Stimulated activated naive CD8-positive, alpha-beta T cell treated with anti-CD3 and anti-CD28 coated beads, Interleukin-15, Interleukin-2, amounts not matched to agents 100 U/mL and 50 U/mL, for 24 hours (primary cell): ENCODE measurements at regions not wholly inside any gene's neighbourhood (a gene's known extent, or its start where the extent isn't known, plus 50 kb on each side); places are given as distances from the start of the nearest gene placed in this dataset.
"Not testable (repeated sequence)": the region's sequence is repeated elsewhere in the genome, so short reads cannot be mapped to it uniquely, and the experiment has no call there.

Source experiments
- ATAC-seq: fragments of 150-1000 bp; cut with Tn5 transposase; one replicate; pipeline ENCODE4 v1.10.0; 2021
- DNase-seq: peaks from one replicate; pipeline ENCODE4 v3.0.0; 2021

DNA sequence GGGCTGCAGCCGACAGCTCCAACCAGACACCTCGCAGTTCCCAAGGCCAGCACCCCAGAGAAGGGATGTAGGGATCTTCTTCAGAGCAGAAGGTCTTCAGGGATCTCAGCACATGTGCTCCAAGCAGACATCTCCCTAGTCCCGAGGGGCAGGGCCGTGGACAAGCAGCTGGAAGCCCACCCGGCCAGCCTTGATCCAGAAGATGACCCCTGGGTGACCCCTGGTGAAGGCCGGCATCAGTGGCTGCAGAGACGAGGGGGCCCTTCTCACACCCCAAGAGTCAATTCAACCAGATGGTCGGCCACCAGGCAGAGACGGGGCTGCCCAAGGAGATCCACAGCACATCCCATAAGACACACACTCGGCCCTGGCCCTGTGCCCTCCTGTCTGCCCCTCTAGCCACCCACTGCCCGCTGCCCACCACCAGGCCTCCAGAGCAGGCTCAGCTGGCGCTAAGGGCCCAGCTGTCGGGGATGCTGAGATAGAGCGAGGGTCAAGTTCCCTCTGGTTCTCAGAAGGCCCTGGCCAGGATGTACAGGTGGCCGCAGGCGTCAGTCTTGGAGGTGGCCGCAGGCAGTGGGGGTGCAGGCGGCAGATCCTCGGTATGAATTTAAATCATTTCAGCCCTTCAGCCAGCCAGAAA, 168.3 kb downstream of the BRD1 start:
- ATAC-seq (no peak), DNase-seq (no peak)

DNA sequence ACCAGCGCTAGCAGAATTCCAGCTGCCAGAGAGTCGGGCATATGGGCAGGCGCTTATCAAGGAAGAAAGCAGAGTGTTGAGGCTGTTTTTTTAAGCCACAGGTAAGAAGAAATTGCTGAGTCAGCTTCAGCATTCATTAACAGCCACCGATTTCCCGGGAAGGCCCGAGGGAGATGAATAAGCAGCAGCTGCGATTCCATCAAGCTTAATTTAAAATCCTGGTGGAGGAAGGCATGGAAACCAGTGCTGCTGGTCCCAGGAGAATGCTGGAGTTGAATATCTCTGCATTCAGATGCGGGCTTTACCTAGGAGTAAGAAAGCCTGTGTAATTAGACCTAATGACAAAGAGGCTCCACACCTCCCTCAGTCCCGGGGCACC, 168.8 kb downstream of the BRD1 start:
- ATAC-seq (no peak), DNase-seq (no peak)

DNA sequence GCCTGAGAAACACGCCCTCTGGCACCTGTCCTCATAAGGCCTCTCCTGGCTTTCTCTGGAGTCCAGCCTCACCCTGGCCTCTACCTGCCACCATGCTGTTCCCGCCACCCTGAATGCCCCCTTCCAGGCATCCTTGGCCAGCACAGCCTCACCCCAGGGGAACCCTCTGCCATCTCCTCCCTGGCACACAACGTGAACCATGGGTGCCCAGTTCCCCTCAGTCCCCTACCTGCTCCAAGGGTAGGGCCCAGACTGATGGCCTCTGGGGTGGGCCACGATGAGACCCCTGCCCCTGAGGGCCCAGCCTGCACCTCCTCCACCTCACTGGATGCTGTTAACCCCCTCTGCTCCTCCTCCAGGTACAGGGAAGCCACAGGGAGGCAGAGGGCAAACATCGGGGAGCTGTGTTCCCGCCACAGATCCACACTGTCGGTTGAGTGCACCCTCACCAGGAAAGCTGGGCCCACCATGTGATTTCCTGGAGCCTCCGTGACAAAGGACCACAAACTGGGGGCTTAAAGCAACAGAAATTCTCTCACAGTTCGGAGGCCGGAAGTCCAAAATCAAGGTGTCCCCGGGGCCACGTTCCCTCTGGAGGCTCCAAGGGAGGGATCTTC, 169.6 kb downstream of the BRD1 start:
- DNase-seq, result no peak

DNA sequence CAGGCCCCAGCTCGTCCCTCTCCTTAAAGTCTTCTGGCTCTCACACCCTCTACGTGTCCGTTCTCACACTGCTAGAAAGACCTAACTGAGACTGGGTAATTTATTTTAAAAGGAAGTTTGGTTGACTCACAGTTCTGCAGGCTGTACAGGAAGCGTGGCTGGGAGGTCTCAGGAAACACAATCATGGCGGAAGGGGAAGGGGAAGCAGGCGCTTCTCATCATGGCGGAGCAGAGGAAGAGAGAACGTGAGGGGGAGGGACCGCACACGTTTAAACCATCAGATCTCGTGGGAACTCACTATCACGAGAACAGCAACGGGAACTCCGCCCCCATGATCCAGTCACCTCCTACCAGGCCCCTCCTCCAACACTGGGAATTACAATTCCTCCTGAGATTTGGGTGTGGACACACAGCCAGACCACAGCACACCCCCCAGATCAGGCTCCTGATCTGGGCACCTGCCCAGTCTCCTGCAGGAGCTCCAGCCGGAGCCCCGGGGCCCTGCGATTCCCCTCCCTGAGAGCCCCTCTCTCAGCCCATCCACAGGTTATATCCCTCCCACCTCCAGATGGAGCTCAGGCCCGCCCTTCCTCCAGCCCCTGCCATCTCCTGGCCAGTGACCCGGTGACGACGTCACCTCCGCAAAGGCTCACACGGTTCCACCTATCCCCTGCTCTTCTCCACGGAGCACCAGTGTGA, 170.2 kb downstream of the BRD1 start:
- ATAC-seq (peak; percentile 73), DNase-seq (peak; percentile 79)

More for the DNA sequence above, 169.6 kb downstream of the BRD1 start:
- ATAC-seq, result no peak

DNA sequence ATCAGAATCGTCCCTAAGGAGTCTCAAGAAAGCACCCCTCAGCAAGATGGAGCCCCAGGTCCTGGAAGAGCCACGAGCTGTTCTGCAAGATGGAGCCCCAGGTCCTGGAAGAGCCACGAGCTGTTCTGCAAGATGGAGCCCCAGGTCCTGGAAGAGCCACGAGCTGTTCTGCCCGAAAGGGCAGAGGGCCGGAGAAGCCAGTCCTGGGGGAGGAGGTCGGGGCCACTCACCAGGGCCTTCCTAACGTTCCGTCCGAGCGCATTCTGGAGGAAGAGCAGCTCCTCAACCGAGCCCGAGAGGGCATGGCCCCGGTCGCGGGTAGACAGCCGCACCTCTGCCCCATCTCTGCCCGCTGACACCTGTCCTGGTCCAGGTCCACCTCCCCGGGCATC, 170.8 kb downstream of the BRD1 start:
- DNase-seq, result not testable (repeated sequence)
- ATAC-seq, result peak; percentile 72

DNA sequence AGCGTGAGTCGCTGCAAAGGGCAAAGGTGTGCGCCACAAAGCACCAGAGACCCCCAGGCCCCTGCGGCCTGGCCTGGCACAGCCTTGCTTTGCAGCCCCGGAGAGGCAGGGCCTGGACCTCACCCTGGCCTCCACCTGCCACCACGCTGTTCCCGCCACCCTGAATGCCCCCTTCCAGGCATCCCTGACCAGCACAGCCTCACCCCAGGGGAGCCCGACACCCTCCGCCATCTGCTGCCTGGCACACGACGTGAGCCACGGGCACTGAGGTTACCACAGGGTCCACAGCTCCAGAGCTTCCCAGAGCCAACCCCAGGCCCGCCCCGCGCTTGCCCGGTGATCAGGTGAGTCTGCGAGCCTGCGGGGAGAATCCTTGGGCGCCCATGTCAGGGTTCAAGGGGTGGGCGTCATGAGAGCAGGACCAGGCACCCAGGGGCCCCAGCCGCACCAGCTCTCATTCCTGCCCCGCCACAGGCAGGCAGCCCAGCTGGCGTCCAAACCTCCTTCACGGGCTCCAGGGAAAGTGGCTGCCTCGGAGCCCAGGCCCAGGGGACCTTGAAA, 171.3 kb downstream of the BRD1 start:
- DNase-seq, result no peak
- no peak for ATAC-seq

DNA sequence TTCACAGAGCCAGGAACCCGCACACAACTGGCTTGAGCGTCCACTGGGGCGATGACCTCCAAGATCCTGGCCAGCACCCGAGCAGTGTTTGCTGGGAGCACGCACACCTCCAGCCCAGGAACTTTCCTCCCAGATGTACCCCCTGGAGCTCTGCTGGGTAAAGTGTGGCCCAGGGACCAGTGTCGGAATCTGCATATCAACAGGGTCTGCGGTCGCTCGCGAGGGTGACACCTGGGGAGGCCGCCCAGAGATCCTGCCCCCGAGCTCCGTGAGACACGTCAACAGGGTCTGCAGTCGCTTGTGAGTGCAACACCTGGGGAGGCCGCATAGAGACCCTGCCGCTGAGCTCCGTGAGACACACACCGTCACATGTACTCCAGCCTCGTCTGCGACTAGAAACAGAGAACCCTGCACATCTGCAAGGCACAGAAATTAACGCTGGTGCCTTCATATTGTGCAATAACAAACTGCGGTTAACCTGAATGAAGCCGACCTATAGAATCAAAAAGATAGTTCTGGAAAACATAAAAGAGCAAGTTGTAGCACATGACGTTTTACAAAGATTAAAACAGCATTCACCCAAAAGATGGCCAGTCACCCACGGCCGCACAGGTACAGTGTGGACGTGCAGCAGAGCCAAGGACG, 172.4 kb downstream of the BRD1 start:
- ATAC-seq, result no peak
- DNase-seq, result no peak

DNA sequence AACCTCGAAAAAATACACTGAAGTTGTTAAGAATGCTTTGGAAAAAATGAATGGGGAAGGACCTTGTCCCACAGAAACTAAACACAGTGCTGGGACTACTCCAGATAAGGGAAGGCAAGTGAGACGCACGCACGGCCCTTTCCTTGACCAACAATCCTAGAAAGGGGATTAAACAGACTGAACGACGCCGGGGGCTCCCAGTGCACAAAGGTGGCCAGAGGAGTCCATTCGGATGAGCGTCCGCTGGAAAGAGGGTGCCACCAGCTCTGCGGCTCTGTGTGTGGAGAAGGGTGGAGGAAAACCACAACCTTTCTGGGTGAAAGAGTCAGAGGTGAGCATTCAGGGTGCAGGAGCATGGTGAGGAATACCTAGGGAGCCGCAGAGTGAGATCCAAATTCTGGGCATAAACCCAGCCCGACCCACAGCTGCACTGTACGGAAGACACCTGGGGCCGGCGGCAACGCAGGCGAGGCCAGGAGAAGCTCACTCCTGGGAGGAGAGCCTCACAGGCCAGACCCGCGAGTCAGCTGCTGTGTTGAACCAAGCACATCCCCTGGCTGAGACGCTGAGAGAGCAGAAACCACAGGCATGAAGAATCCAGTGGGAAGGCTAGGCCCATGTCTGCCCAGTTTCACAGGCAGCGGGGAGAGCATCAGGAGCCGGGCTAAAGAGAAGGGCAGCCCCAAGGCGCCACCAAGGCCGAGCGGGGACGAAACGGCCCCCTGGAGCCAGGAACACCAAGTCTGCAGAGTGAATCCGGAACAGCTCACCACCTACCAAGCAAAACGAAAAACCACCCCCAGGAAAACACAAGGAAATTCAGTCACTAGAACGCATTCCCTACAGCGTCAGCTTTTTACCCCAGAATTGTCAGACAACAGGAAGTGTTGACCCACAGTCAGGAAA, 177.1 kb downstream of the BRD1 start:
- ATAC-seq, result no peak
- no peak for DNase-seq

DNA sequence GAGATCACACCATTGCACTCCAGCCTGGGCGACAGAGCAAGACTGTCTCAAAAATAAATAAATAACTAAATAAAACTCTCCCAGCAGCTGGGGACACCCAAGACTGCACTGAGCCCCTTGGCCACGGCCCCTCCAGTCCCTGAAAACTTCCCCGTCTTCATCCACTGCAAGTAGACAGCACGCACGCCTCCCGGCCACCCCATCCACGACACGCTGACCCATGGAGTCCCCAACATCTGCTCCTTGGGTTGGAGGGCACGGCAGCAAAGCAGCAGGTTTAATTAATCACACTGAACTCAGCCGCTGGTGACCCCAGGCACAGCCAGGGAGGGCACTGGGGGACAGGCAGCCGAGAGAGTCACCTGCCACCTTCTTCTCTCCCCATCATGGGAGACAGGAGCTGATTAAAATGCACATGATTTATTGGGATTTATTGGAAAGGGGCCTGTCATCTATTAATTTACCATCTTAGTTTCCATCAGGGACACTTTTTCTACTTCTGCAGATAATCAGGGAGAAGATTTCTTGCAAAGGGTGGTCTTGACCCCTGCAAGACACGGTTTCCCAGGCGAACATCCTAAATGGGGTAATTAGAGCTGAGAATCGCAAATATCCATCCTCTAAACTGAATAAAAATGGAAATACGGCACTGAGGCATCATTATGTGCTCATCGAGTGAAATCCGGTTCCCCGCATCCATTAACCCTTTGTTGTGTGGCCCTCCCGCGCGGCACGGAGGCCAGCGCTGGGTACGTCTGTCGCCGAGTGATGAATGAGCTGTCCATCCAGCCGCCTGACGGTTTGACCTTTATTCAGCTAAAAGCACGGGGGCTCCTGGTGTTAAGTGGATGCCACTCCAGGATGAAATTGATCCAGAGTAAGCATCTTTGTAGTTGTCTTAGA, 178.3 kb downstream of the BRD1 start:
- DNase-seq, result no peak
- no peak for ATAC-seq

DNA sequence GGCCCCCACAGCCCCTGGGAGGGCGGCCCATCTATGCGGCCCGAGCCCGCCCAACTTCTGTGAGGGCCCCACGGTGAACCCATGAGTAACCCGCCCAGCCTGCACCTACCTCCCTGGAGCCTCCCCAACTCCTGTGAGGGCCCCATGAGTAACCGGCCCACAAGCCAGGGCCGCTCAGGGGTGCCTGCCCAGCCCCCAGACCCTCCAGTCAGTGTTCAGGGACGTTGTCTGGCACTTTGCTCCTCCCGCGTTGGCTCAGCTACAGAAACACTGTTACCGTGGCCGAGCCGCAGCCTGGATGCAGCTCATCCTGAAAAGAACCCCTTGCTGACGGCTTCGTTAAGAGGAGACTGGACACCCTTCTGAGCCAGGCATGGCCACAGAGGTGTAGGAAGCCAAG, 179.6 kb downstream of the BRD1 start:
- DNase-seq (no peak), ATAC-seq (no peak)

DNA sequence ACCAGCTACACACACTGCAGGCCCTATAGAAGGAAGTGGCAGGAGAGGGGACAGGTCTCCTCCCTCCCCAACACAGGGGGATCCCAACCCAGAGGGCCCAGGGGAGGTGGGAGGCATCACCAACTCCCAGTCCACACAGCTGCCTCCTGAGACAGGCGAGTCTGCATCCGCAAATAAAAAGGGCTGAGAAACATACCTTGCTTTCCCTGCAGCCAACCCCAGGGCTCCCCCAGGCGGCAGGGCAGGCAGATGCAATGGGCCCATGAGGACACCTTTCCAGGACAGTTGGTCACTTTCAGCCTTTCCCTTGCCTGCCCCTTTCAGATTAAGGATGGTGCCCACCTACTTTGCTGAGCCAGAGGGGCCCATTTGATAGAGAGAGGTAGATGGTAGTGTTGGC, 180.0 kb downstream of the BRD1 start:
- ATAC-seq (no peak), DNase-seq (no peak)

DNA sequence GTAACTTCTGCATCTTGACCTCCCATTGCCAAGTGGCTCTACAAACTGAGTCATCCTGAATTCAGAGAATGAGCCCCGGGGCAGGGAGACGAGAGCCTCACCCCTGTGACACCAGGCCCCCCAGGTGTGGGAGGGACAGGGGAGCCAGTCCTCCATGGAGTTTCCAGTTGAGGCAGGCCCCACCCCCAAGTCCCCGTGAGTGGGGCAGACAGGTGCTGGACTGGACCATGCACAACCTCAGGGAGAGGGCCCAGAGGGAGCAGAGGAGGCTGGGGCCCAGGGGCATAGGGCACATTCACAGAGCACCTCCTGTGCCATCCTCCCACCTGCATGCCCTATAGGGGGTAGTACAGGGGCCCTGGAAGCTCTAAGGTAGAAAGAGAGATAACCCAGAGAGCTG, 180.8 kb downstream of the BRD1 start:
- DNase-seq (no peak), ATAC-seq (no peak)

DNA sequence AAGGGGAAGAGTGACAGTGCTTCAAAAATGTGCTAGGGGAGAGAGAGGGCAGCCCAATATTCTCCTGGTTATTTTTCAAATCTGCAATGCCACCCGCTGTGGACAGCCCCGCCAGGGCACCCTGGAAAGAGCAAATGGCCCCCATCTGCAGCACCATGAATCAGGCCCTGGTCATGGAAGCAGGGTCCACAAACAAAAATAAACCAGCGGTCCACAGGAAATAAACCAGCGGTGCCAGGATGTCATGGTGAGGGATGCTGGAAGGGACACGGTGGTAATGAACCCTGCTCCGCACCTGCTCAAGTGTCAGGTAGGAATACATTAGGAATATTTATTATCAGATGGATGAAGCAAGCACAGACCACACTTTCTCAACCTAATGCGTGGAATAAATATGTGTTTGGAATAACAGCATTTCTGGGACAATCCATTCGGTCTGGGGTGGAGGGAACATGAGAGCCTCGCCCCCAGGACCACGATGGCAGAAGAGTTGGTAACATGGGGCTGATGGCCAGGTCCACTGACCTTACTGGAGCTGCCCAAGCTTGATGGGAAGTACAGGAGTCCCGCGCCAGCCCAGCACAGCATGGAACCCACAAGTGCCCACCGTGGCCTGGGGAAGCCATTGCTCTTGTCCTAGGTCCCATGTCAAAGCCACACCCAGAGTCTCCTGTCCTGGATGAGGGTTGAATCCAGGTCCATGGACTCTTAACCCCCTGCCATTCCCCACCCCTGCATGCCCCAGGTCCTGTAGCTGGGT, 181.7 kb downstream of the BRD1 start:
- no peak for DNase-seq
- no peak for ATAC-seq

DNA sequence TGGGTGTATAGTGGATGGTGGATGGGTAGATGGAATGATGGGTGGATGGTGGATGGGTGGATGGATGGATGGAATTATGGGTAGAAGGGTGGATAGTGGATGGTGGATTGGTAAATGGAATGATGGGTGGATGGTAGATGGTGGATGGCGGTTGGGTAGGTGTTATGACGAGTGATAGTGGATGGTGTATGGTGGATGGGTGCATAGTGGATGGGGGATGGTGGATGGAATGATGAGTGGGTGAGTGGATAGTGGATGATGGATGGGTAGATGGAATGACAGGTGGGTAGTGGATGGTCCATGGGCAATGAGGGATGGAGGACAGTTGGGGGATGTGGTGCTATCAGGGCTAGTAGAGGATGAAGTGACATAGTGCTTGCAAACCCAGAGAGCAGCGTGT, 182.4 kb downstream of the BRD1 start:
- DNase-seq (no peak), ATAC-seq (no peak)

DNA sequence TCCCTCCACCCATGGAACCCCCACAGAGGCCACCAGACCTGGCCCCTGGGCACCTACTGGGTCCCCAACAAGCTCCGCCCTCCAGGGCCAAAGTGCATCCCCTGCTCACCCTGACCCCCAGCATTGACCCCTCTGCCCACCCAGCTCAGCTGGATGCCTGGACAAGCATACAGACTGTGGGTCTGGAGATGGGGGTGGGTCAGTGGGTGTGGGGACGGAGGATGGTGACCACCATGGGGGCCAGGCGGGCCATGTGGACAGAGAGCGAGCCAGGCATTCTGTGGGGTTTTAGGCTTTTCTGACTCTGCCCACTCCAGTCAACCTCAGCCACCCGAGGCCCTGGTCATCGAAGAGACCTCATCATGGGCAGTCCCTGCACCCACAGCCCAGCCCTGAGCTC, 183.7 kb downstream of the BRD1 start:
- ATAC-seq (no peak), DNase-seq (no peak)

DNA sequence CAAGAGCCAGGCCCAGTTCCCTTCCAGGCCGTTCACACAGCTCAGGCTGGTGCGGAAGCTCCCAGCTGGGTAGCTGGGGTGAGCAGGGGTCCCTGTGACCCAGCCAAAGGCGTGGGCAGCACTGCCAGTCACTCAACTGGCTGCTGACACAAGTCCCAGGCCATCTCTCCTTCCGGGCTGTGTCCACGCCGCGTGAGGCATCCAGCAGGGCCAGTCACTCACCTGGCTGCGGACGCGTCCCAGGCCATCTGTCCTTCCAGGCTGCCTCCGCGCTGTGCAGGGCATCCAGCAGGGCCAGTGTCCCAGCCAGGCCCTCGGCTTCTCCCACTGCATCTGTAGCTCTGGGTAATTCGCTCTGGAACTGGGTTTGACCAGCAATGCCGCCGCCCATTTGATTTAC, 184.2 kb downstream of the BRD1 start:
- DNase-seq, result no peak
- no peak for ATAC-seq

DNA sequence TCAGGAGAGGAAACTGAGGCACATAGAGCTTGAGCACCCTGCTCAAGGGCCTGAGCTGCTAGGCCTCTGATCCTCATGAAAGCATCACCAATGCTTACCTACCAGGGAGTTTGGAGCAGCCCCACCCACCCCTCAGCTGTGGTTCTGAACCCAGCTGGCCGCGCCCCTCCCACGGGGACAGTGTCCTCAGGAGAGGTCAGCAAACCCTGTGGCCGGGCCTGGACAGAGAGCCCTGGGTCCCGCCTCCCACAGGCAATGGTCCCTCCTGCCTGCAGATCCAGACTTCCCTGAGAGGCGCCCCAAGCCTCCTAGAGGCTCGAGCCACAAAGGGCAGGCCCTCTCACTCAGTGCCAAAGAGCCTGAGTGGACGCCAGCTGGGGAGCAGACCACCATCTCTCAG, 184.9 kb downstream of the BRD1 start:
- ATAC-seq (no peak), DNase-seq (no peak)

DNA sequence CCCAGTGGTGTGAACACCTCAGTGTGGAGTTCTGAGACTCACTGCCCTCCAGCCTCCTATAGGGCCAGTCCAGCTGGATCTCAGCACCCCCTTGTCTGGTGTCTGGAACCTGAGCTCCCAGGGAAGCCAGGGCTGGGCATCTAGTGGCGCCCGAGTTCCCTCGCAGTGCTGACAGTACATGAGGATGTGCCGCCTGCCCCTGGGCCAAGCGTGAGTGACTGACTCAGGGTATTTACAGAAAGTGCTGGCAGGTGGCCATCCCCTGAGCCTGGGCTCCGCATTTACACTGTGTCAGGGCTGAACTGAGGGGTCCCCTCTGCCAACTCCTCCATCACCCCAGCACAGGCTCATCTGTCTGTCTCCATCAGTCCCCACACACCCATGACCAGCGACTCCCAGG, 185.3 kb downstream of the BRD1 start:
- no peak for ATAC-seq

DNA sequence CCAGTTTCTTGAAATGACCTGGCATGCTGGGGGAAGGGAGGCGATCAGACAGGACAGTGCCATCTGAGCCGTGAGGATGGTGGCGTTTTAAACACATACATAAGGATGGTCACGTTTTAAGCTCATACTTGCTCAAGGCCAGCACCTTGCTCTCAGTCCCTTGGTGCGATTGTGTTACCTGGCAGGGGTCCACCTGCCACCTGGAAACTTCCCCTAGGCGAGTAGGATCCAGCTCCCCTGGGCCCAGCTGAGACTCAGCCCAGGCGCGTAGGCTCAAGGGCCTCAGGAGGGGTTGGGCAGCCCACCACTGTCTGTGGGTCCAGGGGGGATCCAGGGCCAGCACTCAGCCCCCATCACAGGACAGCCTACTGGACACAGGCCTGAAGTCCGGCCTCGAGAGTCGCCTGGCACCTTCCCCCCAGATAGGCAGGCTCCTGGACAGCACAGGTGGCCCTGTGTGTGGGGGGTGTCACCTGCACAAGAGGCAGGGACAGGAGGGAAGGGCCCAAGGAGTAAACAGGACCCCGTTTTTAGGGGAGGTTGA, 185.8 kb downstream of the BRD1 start:
- ATAC-seq (no peak), DNase-seq (no peak)

More for the DNA sequence above, 185.3 kb downstream of the BRD1 start:
- no peak for DNase-seq
